UCSD-AML1 (cell line): ENCODE measurements at regions not wholly inside any gene's neighbourhood (a gene's known extent, or its start where the extent isn't known, plus 50 kb on each side); places are given as distances from the start of the nearest gene placed in this dataset.

Experiments
- DNase-seq: peaks from one replicate; lab custom pipeline; 2025; ENCODE audit not compliant: unreplicated experiment; lab: John Stamatoyannopoulos, UW

GRCh38 chr10:125283836-125284614 is 123.7 kb upstream of the CTBP2 start:
- no peak for DNase-seq

DNA sequence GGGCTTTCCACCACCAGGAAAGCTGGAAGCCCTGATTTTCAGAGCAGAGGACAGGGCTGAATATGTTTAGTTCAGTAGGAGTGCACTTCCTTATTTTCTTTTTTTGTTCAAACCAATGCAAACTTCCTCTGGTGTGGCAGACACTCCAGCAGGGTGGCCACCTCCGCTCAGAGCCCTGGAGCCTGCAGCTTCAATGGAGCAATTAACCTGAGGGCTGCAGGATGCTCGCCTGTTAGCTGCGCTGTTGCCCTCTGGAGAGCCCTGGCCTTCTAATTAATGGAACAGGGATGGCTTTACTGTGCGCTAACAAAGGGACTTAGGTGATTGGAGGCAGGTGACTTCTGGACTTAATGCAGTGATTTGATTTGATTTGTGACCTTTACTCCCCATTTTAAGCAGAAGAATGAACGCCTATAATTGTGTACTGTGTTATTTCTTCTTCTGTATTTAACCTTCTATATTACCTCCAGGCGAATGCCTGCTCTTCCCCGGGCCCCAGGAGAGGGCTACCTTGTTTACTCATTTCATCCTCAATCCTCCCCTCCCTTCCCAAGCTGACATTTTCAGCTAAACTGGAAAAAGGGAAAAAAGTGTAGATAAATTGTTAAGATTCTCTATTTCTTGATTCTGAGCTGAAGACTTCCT is 123.0 kb upstream of the CTBP2 start:
- peak; percentile 44 for DNase-seq

GRCh38 chr10:125281091-125281490 is 120.7 kb upstream of the CTBP2 start:
- DNase-seq = no peak

- no peak for DNase-seq
Measured at GRCh38 chr10:125276133-125276532, 115.8 kb upstream of the CTBP2 start.

- no peak for DNase-seq
Measured at GRCh38 chr10:125274961-125275360, 114.6 kb upstream of the CTBP2 start.

DNA sequence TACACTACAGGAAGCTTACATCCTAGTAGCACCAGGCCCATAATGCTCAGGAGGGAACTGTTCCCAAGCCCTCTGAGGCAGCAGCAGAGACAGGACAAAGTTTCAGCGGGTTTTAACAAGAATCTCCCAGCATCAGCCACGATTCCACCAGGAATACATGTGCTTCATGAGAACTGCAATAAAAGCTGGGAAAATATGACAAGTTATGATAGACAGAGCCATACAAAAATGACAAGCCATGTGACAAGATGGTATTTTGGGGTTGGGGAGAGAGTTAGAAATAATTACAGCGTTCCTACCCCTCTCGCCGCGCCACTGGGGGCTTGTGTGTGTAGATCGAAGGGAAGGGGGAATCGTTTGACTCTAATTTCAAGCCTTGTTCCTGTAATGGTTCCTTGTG is 112.7 kb upstream of the CTBP2 start:
- no peak for DNase-seq

- DNase-seq = no peak
Measured at GRCh38 chr10:125269716-125270115, 109.4 kb upstream of the CTBP2 start.

- no peak for DNase-seq
Measured at GRCh38 chr10:125266966-125267365, 106.6 kb upstream of the CTBP2 start.

GRCh38 chr10:125266541-125266940 is 106.2 kb upstream of the CTBP2 start:
- DNase-seq = no peak

DNA sequence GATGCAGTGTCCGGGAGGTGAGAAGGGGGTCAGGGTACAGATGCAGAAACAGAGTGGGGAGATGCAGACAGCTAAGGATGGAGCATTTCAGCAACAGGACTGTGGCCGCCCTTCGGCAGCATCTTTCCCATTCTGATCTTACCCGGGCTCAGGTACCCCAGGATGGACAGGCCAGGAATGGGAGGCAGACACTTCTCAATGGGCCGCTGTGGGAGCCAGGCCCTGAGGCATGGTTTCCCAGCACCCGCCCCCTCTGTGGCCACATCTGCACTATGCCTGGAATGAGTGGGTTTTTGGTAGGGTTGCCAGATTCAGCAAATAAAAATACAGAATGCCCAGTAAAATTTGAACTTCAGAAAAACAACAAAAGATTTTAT is 105.2 kb upstream of the CTBP2 start:
- no peak for DNase-seq

GRCh38 chr10:125264757-125265578 is 104.6 kb upstream of the CTBP2 start:
- DNase-seq = no peak

- no peak for DNase-seq
Measured at GRCh38 chr10:125264091-125264490, 103.7 kb upstream of the CTBP2 start.

- no peak for DNase-seq
Measured at GRCh38 chr10:125263551-125263950, 103.2 kb upstream of the CTBP2 start.

DNA sequence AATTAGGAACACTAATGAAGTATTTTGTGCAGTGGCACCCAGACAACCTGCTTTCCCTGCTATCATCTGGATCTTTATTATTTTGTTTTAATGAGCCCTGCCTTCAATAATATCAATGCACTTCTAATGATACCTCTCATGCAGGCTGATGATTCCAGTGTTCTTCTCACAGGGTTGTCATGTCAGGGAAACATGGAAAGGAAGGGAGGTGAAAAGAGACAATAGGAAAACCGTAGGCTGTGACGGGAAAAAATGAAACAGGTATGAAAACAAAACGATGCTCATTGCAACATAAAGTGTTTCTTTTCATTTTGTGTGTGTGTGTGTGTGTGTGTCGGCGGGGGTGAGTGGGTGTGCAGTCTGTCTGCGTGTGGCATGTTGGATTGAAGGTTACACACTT is 102.6 kb upstream of the CTBP2 start:
- no peak for DNase-seq

DNA sequence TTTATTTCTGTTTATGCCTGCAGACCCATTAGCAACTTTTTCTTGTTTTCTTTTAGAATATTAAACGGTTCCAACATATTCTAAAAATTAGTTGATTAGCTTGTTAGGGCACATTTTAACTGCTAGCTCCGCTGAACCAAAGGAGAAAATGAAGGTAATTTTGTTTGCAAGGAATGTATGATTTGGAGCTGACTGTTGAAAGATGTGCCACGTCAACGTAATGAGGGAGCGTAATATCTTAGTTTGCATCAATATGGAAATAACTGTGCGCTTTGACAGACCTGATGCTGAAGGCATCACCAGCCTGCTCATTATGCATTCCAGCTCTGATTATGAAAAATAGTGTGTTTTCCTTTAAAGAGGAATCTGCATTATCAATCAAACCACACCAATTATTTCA is 102.0 kb upstream of the CTBP2 start:
- no peak for DNase-seq

DNA sequence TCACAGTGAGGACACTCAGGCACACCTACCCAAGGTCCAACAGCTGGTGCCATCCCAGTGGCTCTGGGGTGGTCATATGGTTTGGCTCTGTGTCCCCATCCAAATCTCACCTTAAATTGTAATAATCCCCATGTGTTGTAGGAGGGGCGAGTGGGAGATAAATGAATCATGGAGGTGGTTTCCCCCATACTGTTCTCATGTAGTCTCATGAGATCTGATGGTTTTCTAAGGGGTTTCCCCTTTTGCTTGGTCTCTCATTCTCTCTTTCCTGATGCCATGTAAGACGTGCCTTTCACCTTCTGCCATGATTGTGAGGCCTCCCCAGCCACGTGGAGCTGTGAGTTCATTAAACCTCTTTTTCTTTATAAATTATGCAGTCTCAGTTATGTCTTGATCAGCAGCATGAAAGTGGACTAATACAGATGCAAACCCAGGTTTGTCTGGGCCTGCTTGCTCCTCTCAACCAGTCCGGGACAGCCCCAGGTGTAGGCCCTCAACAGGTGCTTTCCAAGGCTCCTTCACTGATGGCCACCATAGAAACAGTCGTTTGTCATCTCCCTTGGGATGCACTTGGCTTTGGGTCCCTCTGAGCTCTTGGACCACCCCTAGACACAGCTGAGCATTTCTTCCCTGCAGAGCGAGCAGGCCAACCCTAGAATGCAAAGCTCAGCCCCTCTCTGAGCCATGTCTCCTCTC is 101.3 kb upstream of the CTBP2 start:
- no peak for DNase-seq

DNA sequence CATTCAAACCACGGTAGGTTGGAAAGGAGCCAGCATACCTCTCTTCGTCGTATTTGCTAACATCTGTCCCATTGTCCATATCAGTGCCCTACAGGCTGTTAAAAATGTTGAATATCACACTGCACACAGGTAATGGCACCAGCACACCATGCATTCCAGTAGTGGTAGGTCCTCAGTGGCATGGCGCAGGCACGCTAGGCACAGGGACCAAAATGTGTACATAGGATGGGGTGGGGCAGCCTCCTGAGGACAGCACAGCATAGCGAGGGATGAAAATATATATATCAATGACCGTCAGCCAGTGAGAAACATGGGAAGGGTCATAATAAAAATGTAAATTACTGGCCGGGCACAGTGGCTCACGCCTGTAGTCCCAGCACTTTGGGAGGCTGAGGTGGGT is 99.9 kb upstream of the CTBP2 start:
- DNase-seq = no peak

DNA sequence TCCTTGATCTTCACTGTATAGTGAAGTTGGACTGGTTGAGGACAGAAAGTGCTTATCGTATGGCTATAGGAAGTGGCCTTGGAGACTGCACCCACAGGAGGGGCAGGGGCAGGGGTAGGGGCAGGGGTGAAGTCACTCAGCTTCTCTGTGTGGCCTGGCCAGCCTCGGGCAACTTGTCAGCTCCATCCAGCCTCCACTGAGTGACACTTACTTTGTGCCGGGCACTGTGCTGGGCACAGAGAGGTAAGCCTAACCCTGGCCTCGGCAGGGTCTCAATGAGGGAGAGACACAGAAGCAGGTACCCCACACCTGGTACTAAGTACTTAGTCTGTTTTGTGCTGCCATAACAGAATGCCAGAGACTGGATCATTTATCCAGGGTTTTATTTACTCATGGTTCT is 99.3 kb upstream of the CTBP2 start:
- DNase-seq = no peak

DNA sequence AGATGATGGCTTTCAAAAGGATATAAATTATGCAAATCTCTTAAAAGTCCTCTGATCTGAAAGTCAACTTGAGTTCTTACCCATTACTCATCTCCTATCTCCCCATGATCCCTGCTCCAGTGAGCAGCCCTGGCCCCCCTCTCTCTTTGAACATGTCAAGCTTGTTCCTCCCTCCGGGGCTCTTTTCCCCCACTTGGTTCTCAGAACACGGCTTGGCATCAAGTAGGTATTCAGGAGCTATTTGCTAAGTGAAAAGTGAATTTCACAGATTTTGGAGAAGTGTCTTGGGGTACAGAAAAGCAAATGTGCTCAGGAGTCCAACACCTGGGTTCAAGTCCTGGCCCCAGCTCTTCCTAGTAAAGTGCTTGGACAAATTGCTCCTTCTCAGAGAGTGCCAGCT is 98.3 kb upstream of the CTBP2 start:
- no peak for DNase-seq

- DNase-seq = no peak
Measured at GRCh38 chr10:125257521-125258108, 97.3 kb upstream of the CTBP2 start.

- DNase-seq = no peak
Measured at GRCh38 chr10:125256026-125256425, 95.7 kb upstream of the CTBP2 start.
